Fibroblast of lung (primary cell): ENCODE measurements at regions not wholly inside any gene's neighbourhood (a gene's known extent, or its start where the extent isn't known, plus 50 kb on each side); places are given as distances from the start of the nearest gene placed in this dataset.

ENCODE experiments used
- DNase-seq, 2 donors: peaks; one replicate each; pipeline versions ENCODE4 v3.0.0 to v3.0.0-alpha.2; 2010; ENCODE audit warnings: low read depth in 2 of 2
- H2AFZ ChIP-seq: 2 replicates; pipeline ENCODE4 v1.5.1; 2012; ENCODE audit warnings: low read length, control low read depth, inconsistent platforms
- H3K27ac ChIP-seq: 2 replicates; pipeline ENCODE4 v1.5.1; 2011; ENCODE audit warnings: low read length, control low read depth; ENCODE audit not compliant: insufficient read depth
- H3K27me3 ChIP-seq: 2 replicates; pipeline ENCODE4 v1.5.1; 2011; ENCODE audit warnings: mild to moderate bottlenecking, low read length; ENCODE audit not compliant: control insufficient read depth, insufficient read depth
- H3K36me3 ChIP-seq: 2 replicates; pipeline ENCODE4 v1.5.1; 2011; ENCODE audit warnings: low read length; ENCODE audit not compliant: control insufficient read depth, insufficient read depth
- H3K4me1 ChIP-seq: 2 replicates; pipeline ENCODE4 v1.5.1; 2011; ENCODE audit warnings: low read length; ENCODE audit not compliant: control insufficient read depth, insufficient read depth; ENCODE audit errors: extremely low read depth
- H3K4me2 ChIP-seq: 2 replicates; pipeline ENCODE4 v1.5.1; 2011; ENCODE audit warnings: low read length, control low read depth; ENCODE audit not compliant: insufficient read depth; ENCODE audit errors: extremely low read depth
- H3K4me3 ChIP-seq, 4 experiments: fragments of 200-600 bp in 1 of 4; sonication (generic) in 1 of 4; replicated peaks in 1 of 4; 2 replicates each; pipeline ENCODE4 v1.5.1; 2011 to 2016; ENCODE audit warnings: low read length in 4 of 4, low read depth in 3 of 4, mild to moderate bottlenecking in 3 of 4, control low read depth in 2 of 4, inconsistent platforms in 1 of 4, mixed read lengths in 1 of 4; ENCODE audit not compliant: insufficient read depth in 1 of 4; ENCODE audit errors: control extremely low read depth in 1 of 4
- H3K79me2 ChIP-seq: 2 replicates; pipeline ENCODE4 v1.5.1; 2012; ENCODE audit warnings: mild to moderate bottlenecking, low read length, inconsistent platforms; ENCODE audit not compliant: control insufficient read depth, insufficient read depth
- H3K9ac ChIP-seq: 2 replicates; pipeline ENCODE4 v1.5.1; 2011; ENCODE audit warnings: mild to moderate bottlenecking, low read length, control low read depth; ENCODE audit not compliant: insufficient read depth
- H3K9me3 ChIP-seq: 2 replicates; pipeline ENCODE4 v1.5.1; 2012; ENCODE audit warnings: low read depth, low read length; ENCODE audit not compliant: control insufficient read depth, insufficient read depth
- H4K20me1 ChIP-seq: 2 replicates; pipeline ENCODE4 v1.5.1; 2011; ENCODE audit warnings: low read length; ENCODE audit not compliant: control insufficient read depth, insufficient read depth; ENCODE audit errors: extremely low read depth
- EZH2 ChIP-seq: IDR thresholded peaks from 2 replicates; pipeline ENCODE4 v1.5.1; 2012; ENCODE audit warnings: low read length, control low read depth, mild to moderate bottlenecking; ENCODE audit errors: missing control alignments
- TF ChIP-seq, protein P1 (sequence below), 2 donors: IDR thresholded peaks in 1 of 2; conservative IDR thresholded peaks in 1 of 2; 1 replicate in 1 of 2; 2 replicates in 1 of 2; pipeline ENCODE4 v1.5.1; 2011 to 2012; ENCODE audit warnings: low read length in 2 of 2, control low read depth in 1 of 2, inconsistent platforms in 1 of 2, low read depth in 1 of 2, mild to moderate bottlenecking in 1 of 2

DNA sequence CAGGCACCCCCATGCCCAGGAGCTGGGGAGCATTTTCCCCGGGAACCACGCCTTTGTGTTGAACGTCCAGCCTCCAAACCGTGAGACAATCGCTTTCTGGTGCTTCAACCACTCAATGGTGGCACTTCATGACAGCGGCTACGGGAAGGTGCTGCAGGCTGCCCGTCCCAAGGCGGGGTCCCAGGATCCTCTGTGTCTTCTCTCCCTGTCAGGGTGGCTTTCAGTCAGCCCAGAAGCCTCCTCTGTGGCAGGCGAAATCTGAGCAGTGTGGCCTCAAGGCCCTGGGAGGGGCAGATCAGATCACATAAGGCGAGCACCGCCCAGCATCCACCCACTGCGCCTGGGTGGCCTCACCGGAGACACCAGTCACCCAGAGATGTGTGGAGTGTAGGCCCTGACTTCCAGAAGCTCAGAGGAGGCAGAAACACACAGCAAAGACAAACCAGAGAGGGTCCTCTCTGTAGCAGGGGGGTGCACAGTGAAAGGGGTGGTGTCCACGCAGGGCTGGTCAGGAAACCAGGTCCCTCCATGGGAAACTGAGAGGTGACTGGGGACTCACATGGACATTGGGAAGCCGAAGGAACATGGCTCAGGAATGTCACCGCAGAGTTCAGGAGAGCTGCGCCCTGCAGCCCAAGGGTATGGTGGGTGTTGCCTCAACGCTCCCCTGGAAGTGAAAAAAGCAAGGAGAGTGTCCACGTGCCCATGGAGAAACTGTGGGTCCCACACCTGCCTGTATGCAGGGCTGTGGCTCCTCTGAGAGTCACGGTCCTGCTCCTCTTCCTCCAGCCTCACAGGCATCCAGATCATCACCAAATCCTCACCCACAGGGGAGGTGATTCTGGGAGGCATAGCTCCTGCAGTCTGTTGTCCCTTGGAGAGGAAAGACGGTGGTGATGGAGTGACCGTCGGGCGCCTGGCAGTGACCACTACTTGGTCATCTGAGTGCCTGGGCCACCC lies 1420.7 kb downstream of the TBC1D22A start:
- H3K36me3 ChIP-seq = no peaks in the 10 kb centered on the region
- no peaks in the 10 kb centered on the region for H4K20me1 ChIP-seq
- H3K9me3 ChIP-seq = no peaks in the 10 kb centered on the region
- no peak overlapping the region for H3K4me3 ChIP-seq
- DNase-seq = no peak
- no peaks in the 10 kb centered on the region for H3K27me3 ChIP-seq
- TF ChIP-seq, protein P1, sequence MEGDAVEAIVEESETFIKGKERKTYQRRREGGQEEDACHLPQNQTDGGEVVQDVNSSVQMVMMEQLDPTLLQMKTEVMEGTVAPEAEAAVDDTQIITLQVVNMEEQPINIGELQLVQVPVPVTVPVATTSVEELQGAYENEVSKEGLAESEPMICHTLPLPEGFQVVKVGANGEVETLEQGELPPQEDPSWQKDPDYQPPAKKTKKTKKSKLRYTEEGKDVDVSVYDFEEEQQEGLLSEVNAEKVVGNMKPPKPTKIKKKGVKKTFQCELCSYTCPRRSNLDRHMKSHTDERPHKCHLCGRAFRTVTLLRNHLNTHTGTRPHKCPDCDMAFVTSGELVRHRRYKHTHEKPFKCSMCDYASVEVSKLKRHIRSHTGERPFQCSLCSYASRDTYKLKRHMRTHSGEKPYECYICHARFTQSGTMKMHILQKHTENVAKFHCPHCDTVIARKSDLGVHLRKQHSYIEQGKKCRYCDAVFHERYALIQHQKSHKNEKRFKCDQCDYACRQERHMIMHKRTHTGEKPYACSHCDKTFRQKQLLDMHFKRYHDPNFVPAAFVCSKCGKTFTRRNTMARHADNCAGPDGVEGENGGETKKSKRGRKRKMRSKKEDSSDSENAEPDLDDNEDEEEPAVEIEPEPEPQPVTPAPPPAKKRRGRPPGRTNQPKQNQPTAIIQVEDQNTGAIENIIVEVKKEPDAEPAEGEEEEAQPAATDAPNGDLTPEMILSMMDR (conservative IDR thresholded peaks at IDR 0.05 in 1 of 2, IDR thresholded peaks at IDR 0.05 in 1 of 2; ENCODE audit: low read depth in 1 of 2, low read length in 2 of 2) = no peak
- TF ChIP-seq EZH2 = no peak
- no peak overlapping the region for H3K4me2 ChIP-seq
- H3K79me2 ChIP-seq = no peaks in the 10 kb centered on the region
- no peak overlapping the region for H3K9ac ChIP-seq
- no peak overlapping the region for H3K27ac ChIP-seq
- H2AFZ ChIP-seq = no peak overlapping the region
- H3K4me1 ChIP-seq = no peaks in the 10 kb centered on the region

DNA sequence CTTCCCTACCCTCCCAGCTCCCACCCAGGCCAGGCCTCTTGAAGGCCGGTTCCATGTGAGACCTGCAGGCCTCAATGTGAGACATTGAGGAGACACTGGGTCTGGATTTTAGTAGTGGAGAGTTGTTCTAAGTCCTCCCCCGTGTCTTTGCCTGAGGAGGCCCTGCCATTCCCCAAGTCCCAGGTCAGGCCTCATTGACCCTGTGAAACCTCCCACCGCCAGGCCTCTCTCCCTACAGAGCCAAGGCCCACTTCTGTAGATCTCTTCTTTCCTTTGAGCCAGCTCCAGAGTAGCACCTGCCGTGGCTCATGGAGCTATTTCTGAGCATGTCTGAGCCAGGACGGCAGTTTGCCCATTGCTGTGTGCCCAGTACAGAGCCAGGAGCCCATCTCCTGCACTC lies 1419.6 kb downstream of the TBC1D22A start:
- H3K9me3 ChIP-seq = no peaks in the 10 kb centered on the region
- no peak for DNase-seq
- H3K79me2 ChIP-seq = no peaks in the 10 kb centered on the region

DNA sequence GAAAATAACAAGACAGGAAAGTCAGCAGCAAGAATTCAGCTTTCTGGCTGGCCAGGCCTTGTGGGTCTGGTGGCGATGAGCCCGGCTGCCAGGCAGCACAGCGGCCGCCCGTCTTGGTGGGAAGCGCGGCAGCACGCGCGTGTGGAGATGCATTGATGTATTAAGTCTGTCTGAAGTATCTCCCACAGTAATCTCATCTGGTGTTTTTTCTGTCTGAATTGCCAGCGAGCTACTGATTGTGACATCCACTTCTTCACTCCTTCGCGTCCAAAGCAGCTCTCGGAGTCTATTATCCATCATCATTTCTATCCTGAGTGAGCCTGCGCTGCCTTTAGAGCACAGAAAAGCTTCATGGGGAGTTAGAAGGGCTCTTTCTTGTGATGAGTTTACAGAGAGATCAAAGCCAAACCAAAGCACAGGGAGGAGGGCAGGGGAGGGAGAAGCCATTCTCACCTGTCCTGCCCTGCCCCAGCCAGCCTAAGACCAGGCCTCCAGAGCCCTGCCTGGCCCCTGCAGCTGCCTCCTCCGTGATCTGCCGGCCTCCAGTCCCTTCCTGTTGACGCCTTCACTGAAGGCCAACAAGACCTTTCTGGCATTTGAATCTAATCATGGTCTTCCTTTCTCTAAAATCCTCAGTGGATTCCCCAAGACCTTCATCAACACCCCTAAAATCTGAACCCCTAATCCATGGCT lies 1419.0 kb downstream of the TBC1D22A start:
- Histone ChIP-seq H2AFZ (no peak overlapping the region), H3K4me3 (no peak overlapping the region), H3K9me3 (no peaks in the 10 kb centered on the region), H3K36me3 (no peaks in the 10 kb centered on the region), H3K4me1 (no peaks in the 10 kb centered on the region), H4K20me1 (no peaks in the 10 kb centered on the region), H3K9ac (no peak overlapping the region), H3K27me3 (no peaks in the 10 kb centered on the region), H3K27ac (no peak overlapping the region), H3K79me2 (no peaks in the 10 kb centered on the region), H3K4me2 (no peak overlapping the region)
- no peak for DNase-seq
- no peak for TF ChIP-seq EZH2
- TF ChIP-seq, protein P1 (conservative IDR thresholded peaks at IDR 0.05 in 1 of 2, IDR thresholded peaks at IDR 0.05 in 1 of 2; ENCODE audit: low read depth in 1 of 2, low read length in 2 of 2) = no peak

More for the DNA sequence above, 1419.6 kb downstream of the TBC1D22A start:
- no peak for TF ChIP-seq EZH2
- TF ChIP-seq, protein P1 (conservative IDR thresholded peaks at IDR 0.05 in 1 of 2, IDR thresholded peaks at IDR 0.05 in 1 of 2; ENCODE audit: low read depth in 1 of 2, low read length in 2 of 2) = no peak
- H3K4me1 ChIP-seq = no peaks in the 10 kb centered on the region
- no peaks in the 10 kb centered on the region for H3K27me3 ChIP-seq
- H4K20me1 ChIP-seq = no peaks in the 10 kb centered on the region
- no peaks in the 10 kb centered on the region for H3K36me3 ChIP-seq
- H3K4me2 ChIP-seq = no peak overlapping the region
- H3K4me3 ChIP-seq = no peak overlapping the region
- H3K27ac ChIP-seq = no peak overlapping the region
- no peak overlapping the region for H3K9ac ChIP-seq
- H2AFZ ChIP-seq = no peak overlapping the region
